HT-29 (cell line): ENCODE measurements at regions not wholly inside any gene's neighbourhood (a gene's known extent, or its start where the extent isn't known, plus 50 kb on each side); places are given as distances from the start of the nearest gene placed in this dataset.
"Not testable (repeated sequence)": the region's sequence is repeated elsewhere in the genome, so short reads cannot be mapped to it uniquely, and the experiment has no call there.

Experiments used
- DNase-seq: peaks from one replicate; pipeline ENCODE4 v3.0.0-alpha.2; 2015; ENCODE audit warnings: low spot score

GRCh38 chrX:3940000-3940610 lies 226.7 kb upstream of the PRKX start:
- DNase-seq: peak; percentile 24

GRCh38 chrX:3938587-3938986 lies 225.1 kb upstream of the PRKX start:
- DNase-seq: no peak

GRCh38 chrX:3935196-3935595 lies 221.7 kb upstream of the PRKX start:
- not testable (repeated sequence) for DNase-seq

GRCh38 chrX:3920424-3921017 lies 207.1 kb upstream of the PRKX start:
- not testable (repeated sequence) for DNase-seq

- not testable (repeated sequence) for DNase-seq
Measured at GRCh38 chrX:3919668-3920423, 206.4 kb upstream of the PRKX start.

- DNase-seq: not testable (repeated sequence)
Measured at GRCh38 chrX:3914813-3915212, 201.4 kb upstream of the PRKX start.

GRCh38 chrX:3914059-3914458 lies 200.6 kb upstream of the PRKX start:
- not testable (repeated sequence) for DNase-seq

- not testable (repeated sequence) for DNase-seq
Measured at GRCh38 chrX:3911012-3911411, 197.6 kb upstream of the PRKX start.

- not testable (repeated sequence) for DNase-seq
Measured at GRCh38 chrX:3910611-3911010, 197.2 kb upstream of the PRKX start.

- DNase-seq: not testable (repeated sequence)
Measured at GRCh38 chrX:3905522-3906258, 192.2 kb upstream of the PRKX start.

- not testable (repeated sequence) for DNase-seq
Measured at GRCh38 chrX:3902222-3902621, 188.8 kb upstream of the PRKX start.

- not testable (repeated sequence) for DNase-seq
Measured at GRCh38 chrX:3896755-3897154, 183.3 kb upstream of the PRKX start.

- not testable (repeated sequence) for DNase-seq
Measured at GRCh38 chrX:3882553-3882920, 169.1 kb upstream of the PRKX start.

GRCh38 chrX:3881898-3882552 lies 168.6 kb upstream of the PRKX start:
- DNase-seq: not testable (repeated sequence)

GRCh38 chrX:3881255-3881895 lies 167.9 kb upstream of the PRKX start:
- not testable (repeated sequence) for DNase-seq

- DNase-seq: not testable (repeated sequence)
Measured at GRCh38 chrX:3876393-3876792, 162.9 kb upstream of the PRKX start.

- not testable (repeated sequence) for DNase-seq
Measured at GRCh38 chrX:3875638-3876037, 162.2 kb upstream of the PRKX start.

GRCh38 chrX:3872226-3872879 lies 158.9 kb upstream of the PRKX start:
- DNase-seq: not testable (repeated sequence)

- not testable (repeated sequence) for DNase-seq
Measured at GRCh38 chrX:3867067-3867831, 153.8 kb upstream of the PRKX start.

- not testable (repeated sequence) for DNase-seq
Measured at GRCh38 chrX:3858332-3858731, 144.9 kb upstream of the PRKX start.
